ENCODE measurements at regions not wholly inside any gene's neighbourhood (a gene's known extent, or its start where the extent isn't known, plus 50 kb on each side); places are given as distances from the start of the nearest gene placed in this dataset.
"Not testable (repeated sequence)": the region's sequence is repeated elsewhere in the genome, so short reads cannot be mapped to it uniquely, and the experiment has no call there.

DNA sequence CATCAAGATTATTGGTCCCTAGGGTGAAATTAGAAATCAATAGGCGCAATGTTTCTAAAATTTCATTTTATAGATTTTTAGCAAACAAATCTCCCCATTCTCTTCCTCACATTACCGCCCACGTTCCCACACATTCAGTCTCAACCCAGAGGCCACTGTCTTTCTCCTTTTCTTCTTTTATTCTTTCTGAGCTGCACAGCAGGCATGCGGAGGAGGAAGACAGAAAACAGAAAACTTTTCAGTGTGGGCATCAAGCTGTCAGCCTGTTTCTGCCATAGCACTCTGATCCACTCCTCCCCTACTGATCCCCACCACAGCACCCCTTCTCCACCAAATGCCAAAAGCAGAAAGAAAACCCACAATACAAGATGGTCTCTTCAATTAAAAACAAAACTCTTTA lies 94.8 kb upstream of the ADAMTS3 start:
- Mint-ChIP-seq H3K27me3 (peaks cover 6 to 7% of the 10 kb centered on the region in 2 donors), H3K9me3 (no peaks in the 10 kb centered on the region), H3K4me3 (no peak overlapping the region), H3K27ac (no peak overlapping the region), H3K4me1 (no peaks in the 10 kb centered on the region), H3K36me3 (no peaks in the 10 kb centered on the region)
- DNase-seq (no peak), ATAC-seq (replicated peaks in 1 of 4) (no peak)
- H3K4me1 ChIP-seq (ENCODE audit: control insufficient read depth in 1 of 2, extremely low read depth in 1 of 2, insufficient read depth in 2 of 2, low read length in 2 of 2): no peaks in the 10 kb centered on the region
- H3K36me3 ChIP-seq (ENCODE audit: control insufficient read depth in 2 of 2, extremely low read depth in 1 of 2, insufficient read depth in 1 of 2, low read length in 1 of 2): no peaks in the 10 kb centered on the region
- H3K9me3 ChIP-seq: no peaks in the 10 kb centered on the region
- no peaks in the 10 kb centered on the region for H3K27me3 ChIP-seq (replicated peaks in 1 of 2; ENCODE audit: control insufficient read depth in 2 of 2, extremely low read depth in 1 of 2, insufficient read depth in 2 of 2, low read length in 1 of 2)
- H3K4me3 ChIP-seq (ENCODE audit: control insufficient read depth in 1 of 2, extremely low read depth in 1 of 2, low read length in 1 of 2): no peak overlapping the region
- ChIA-PET POLR2A (no interaction called here), CTCF (no interaction called here)
- H3K27ac ChIP-seq (ENCODE audit: low read length): no peak overlapping the region
- 65% methylated on average over 3 of the region's 4 CpGs for WGBS (ENCODE audit: insufficient coverage)

- ATAC-seq (replicated peaks in 1 of 4) (no peak), DNase-seq (no peak)
- ChIA-PET POLR2A (no interaction called here), CTCF (no interaction called here)
- H3K4me3 Mint-ChIP-seq: no peak overlapping the region
- H3K4me1 Mint-ChIP-seq: no peaks in the 10 kb centered on the region
- Histone ChIP-seq H3K36me3 (ENCODE audit: control insufficient read depth in 2 of 2, extremely low read depth in 1 of 2, insufficient read depth in 1 of 2, low read length in 1 of 2) (no peaks in the 10 kb centered on the region), H3K4me1 (ENCODE audit: control insufficient read depth in 1 of 2, extremely low read depth in 1 of 2, insufficient read depth in 2 of 2, low read length in 2 of 2) (no peaks in the 10 kb centered on the region), H3K4me3 (ENCODE audit: control insufficient read depth in 1 of 2, extremely low read depth in 1 of 2, low read length in 1 of 2) (no peak overlapping the region), H3K27me3 (replicated peaks in 1 of 2; ENCODE audit: control insufficient read depth in 2 of 2, extremely low read depth in 1 of 2, insufficient read depth in 2 of 2, low read length in 1 of 2) (no peaks in the 10 kb centered on the region), H3K9me3 (no peaks in the 10 kb centered on the region), H3K27ac (ENCODE audit: low read length) (no peak overlapping the region)
- no peaks in the 10 kb centered on the region for H3K9me3 Mint-ChIP-seq
- H3K27me3 Mint-ChIP-seq: peaks cover 4 to 6% of the 10 kb centered on the region in 2 donors
- H3K27ac Mint-ChIP-seq: no peak overlapping the region
- no peaks in the 10 kb centered on the region for H3K36me3 Mint-ChIP-seq
- WGBS (ENCODE audit: insufficient coverage): no CpG with 5 or more reads among the region's 1 CpG
Measured at GRCh38 chr4:72661830-72662229, 92.8 kb upstream of the ADAMTS3 start.

- H3K27me3 Mint-ChIP-seq: peaks cover 0 to 3% of the 10 kb centered on the region in 2 donors
- no peak overlapping the region for H3K4me3 ChIP-seq (ENCODE audit: control insufficient read depth in 1 of 2, extremely low read depth in 1 of 2, low read length in 1 of 2)
- CTCF ChIA-PET: no interaction called here
Measured at GRCh38 chr4:72641611-72642010, 72.6 kb upstream of the ADAMTS3 start.

GRCh38 chr4:72636866-72637265 lies 67.8 kb upstream of the ADAMTS3 start:
- ATAC-seq (replicated peaks in 1 of 4); H3K9me3 Mint-ChIP-seq; H3K4me1 Mint-ChIP-seq; DNase-seq; H3K27me3 Mint-ChIP-seq; CTCF ChIA-PET; H3K9me3 ChIP-seq; H3K4me1 ChIP-seq (ENCODE audit: control insufficient read depth in 1 of 2, extremely low read depth in 1 of 2, insufficient read depth in 2 of 2, low read length in 2 of 2); H3K4me3 Mint-ChIP-seq; H3K36me3 ChIP-seq (ENCODE audit: control insufficient read depth in 2 of 2, extremely low read depth in 1 of 2, insufficient read depth in 1 of 2, low read length in 1 of 2); H3K4me3 ChIP-seq (ENCODE audit: control insufficient read depth in 1 of 2, extremely low read depth in 1 of 2, low read length in 1 of 2); H3K27me3 ChIP-seq (replicated peaks in 1 of 2; ENCODE audit: control insufficient read depth in 2 of 2, extremely low read depth in 1 of 2, insufficient read depth in 2 of 2, low read length in 1 of 2); H3K27ac Mint-ChIP-seq; H3K27ac ChIP-seq (ENCODE audit: low read length); POLR2A ChIA-PET; H3K36me3 Mint-ChIP-seq: not testable (repeated sequence)
- 81% methylated on average over 10 of the region's 10 CpGs for WGBS (ENCODE audit: insufficient coverage)

More at GRCh38 chr4:72641611-72642010, 72.6 kb upstream of the ADAMTS3 start:
- Histone ChIP-seq H3K9me3 (no peaks in the 10 kb centered on the region), H3K27ac (ENCODE audit: low read length) (no peak overlapping the region), H3K36me3 (ENCODE audit: control insufficient read depth in 2 of 2, extremely low read depth in 1 of 2, insufficient read depth in 1 of 2, low read length in 1 of 2) (no peaks in the 10 kb centered on the region), H3K4me1 (ENCODE audit: control insufficient read depth in 1 of 2, extremely low read depth in 1 of 2, insufficient read depth in 2 of 2, low read length in 2 of 2) (no peaks in the 10 kb centered on the region), H3K27me3 (replicated peaks in 1 of 2; ENCODE audit: control insufficient read depth in 2 of 2, extremely low read depth in 1 of 2, insufficient read depth in 2 of 2, low read length in 1 of 2) (no peaks in the 10 kb centered on the region)
- Mint-ChIP-seq H3K27ac (no peak overlapping the region), H3K4me1 (no peaks in the 10 kb centered on the region), H3K4me3 (no peak overlapping the region), H3K9me3 (no peaks in the 10 kb centered on the region), H3K36me3 (no peaks in the 10 kb centered on the region)
- 100% methylated on average over 1 of the region's 2 CpGs for WGBS (ENCODE audit: insufficient coverage)
- DNase-seq (no peak), ATAC-seq (replicated peaks in 1 of 4) (no peak)
- POLR2A ChIA-PET: no interaction called here

GRCh38 chr4:72635931-72636330 lies 66.9 kb upstream of the ADAMTS3 start:
- H3K36me3 Mint-ChIP-seq; H3K27ac ChIP-seq (ENCODE audit: low read length); H3K4me3 ChIP-seq (ENCODE audit: control insufficient read depth in 1 of 2, extremely low read depth in 1 of 2, low read length in 1 of 2); ATAC-seq (replicated peaks in 1 of 4); H3K4me1 ChIP-seq (ENCODE audit: control insufficient read depth in 1 of 2, extremely low read depth in 1 of 2, insufficient read depth in 2 of 2, low read length in 2 of 2); H3K9me3 Mint-ChIP-seq; H3K27ac Mint-ChIP-seq; H3K27me3 ChIP-seq (replicated peaks in 1 of 2; ENCODE audit: control insufficient read depth in 2 of 2, extremely low read depth in 1 of 2, insufficient read depth in 2 of 2, low read length in 1 of 2); CTCF ChIA-PET; H3K9me3 ChIP-seq; H3K4me3 Mint-ChIP-seq; H3K4me1 Mint-ChIP-seq; H3K36me3 ChIP-seq (ENCODE audit: control insufficient read depth in 2 of 2, extremely low read depth in 1 of 2, insufficient read depth in 1 of 2, low read length in 1 of 2); DNase-seq; H3K27me3 Mint-ChIP-seq; POLR2A ChIA-PET: not testable (repeated sequence)
- 95% methylated on average over 2 of the region's 6 CpGs for WGBS (ENCODE audit: insufficient coverage)

- ATAC-seq (replicated peaks in 1 of 4); H3K9me3 ChIP-seq; H3K27me3 ChIP-seq (replicated peaks in 1 of 2; ENCODE audit: control insufficient read depth in 2 of 2, extremely low read depth in 1 of 2, insufficient read depth in 2 of 2, low read length in 1 of 2): not testable (repeated sequence)
Measured at GRCh38 chr4:72632253-72632652, 63.2 kb upstream of the ADAMTS3 start.

DNA sequence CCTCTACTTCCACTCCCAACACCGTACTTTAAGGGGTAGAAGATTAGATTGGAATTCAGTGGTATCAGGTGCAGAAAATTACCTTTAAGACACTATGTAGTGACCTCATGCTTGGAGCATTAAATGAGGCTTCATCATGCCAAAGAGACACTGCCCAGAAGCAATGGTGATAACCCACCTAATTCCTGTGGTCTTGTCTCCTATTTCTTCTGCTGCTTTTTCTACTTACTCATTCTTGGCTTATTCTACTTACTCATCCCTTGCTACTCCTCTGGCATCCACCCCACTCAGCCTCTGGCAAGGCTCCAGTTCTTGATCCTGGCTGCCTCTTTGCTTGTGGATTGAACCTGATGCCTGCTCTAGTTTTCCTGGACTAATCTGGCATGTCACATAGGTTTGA lies 62.3 kb upstream of the ADAMTS3 start:
- H3K27ac Mint-ChIP-seq: no peak overlapping the region
- no peaks in the 10 kb centered on the region for H3K36me3 Mint-ChIP-seq
- no CpG with 5 or more reads among the region's 1 CpG for WGBS (ENCODE audit: insufficient coverage)
- H3K4me1 ChIP-seq (ENCODE audit: control insufficient read depth in 1 of 2, extremely low read depth in 1 of 2, insufficient read depth in 2 of 2, low read length in 2 of 2): no peaks in the 10 kb centered on the region
- DNase-seq (no peak), ATAC-seq (replicated peaks in 1 of 4) (no peak)
- no peaks in the 10 kb centered on the region for H3K27me3 ChIP-seq (replicated peaks in 1 of 2; ENCODE audit: control insufficient read depth in 2 of 2, extremely low read depth in 1 of 2, insufficient read depth in 2 of 2, low read length in 1 of 2)
- ChIA-PET CTCF (no interaction called here), POLR2A (no interaction called here)
- H3K4me3 Mint-ChIP-seq: no peak overlapping the region
- no peaks in the 10 kb centered on the region for H3K9me3 ChIP-seq
- H3K36me3 ChIP-seq (ENCODE audit: control insufficient read depth in 2 of 2, extremely low read depth in 1 of 2, insufficient read depth in 1 of 2, low read length in 1 of 2): no peaks in the 10 kb centered on the region
- no peak overlapping the region for H3K4me3 ChIP-seq (ENCODE audit: control insufficient read depth in 1 of 2, extremely low read depth in 1 of 2, low read length in 1 of 2)
- no peaks in the 10 kb centered on the region for H3K4me1 Mint-ChIP-seq
- H3K27me3 Mint-ChIP-seq: peaks cover 0 to 4% of the 10 kb centered on the region in 2 donors
- H3K27ac ChIP-seq (ENCODE audit: low read length): no peak overlapping the region
- peaks cover 0 to 12% (median 4%) of the 10 kb centered on the region in 3 donors for H3K9me3 Mint-ChIP-seq

More at GRCh38 chr4:72632253-72632652, 63.2 kb upstream of the ADAMTS3 start:
- POLR2A ChIA-PET; DNase-seq; H3K36me3 ChIP-seq (ENCODE audit: control insufficient read depth in 2 of 2, extremely low read depth in 1 of 2, insufficient read depth in 1 of 2, low read length in 1 of 2); H3K27ac ChIP-seq (ENCODE audit: low read length); H3K27me3 Mint-ChIP-seq; H3K36me3 Mint-ChIP-seq; H3K4me1 ChIP-seq (ENCODE audit: control insufficient read depth in 1 of 2, extremely low read depth in 1 of 2, insufficient read depth in 2 of 2, low read length in 2 of 2); H3K4me1 Mint-ChIP-seq; H3K4me3 ChIP-seq (ENCODE audit: control insufficient read depth in 1 of 2, extremely low read depth in 1 of 2, low read length in 1 of 2); H3K27ac Mint-ChIP-seq; CTCF ChIA-PET; H3K4me3 Mint-ChIP-seq: not testable (repeated sequence)
- peaks cover 0 to 13% (median 4%) of the 10 kb centered on the region in 3 donors for H3K9me3 Mint-ChIP-seq
- WGBS (ENCODE audit: insufficient coverage): 65% methylated on average over 7 of the region's 7 CpGs
